HCEC 1CT (cell line): ENCODE measurements at regions not wholly inside any gene's neighbourhood (a gene's known extent, or its start where the extent isn't known, plus 50 kb on each side); places are given as distances from the start of the nearest gene placed in this dataset.
"Not testable (repeated sequence)": the region's sequence is repeated elsewhere in the genome, so short reads cannot be mapped to it uniquely, and the experiment has no call there.

ENCODE experiments used
- DNase-seq: peaks from one replicate; pipeline ENCODE4 v3.0.0-alpha.2; 2017

DNA sequence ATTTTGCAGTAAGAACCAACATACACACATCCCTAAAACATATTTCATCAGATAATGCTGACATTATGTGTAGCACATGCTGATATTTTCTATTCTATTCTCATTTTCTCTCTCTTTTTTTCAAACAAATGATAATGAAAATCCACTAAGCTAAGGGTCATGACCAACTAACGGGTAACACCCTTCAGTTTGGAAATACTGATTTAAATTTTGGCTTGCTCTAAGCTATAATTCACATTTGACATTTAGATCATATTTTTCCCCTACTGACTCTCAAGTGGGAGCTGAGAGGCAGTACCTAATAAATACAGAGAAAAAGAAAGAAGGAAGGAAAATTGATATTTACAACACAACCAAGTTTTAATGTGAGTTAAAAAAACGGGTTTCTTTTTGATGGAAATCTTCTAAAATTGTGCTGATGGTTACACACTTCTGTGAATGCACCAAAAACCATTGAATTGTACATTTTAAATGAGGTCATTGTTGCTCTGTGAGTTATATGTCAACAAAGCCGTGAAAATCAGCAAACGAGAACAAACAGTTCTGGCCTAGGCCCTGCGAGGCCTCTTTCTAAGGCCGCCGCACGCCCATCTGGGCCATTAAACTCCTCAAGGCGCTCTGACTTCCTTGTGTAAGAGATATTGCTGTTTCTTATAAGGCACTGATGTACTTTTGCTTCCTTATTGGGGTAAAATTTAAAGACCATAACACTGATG lies 124.2 kb downstream of the GALR1 start:
- DNase-seq, result no peak

DNA sequence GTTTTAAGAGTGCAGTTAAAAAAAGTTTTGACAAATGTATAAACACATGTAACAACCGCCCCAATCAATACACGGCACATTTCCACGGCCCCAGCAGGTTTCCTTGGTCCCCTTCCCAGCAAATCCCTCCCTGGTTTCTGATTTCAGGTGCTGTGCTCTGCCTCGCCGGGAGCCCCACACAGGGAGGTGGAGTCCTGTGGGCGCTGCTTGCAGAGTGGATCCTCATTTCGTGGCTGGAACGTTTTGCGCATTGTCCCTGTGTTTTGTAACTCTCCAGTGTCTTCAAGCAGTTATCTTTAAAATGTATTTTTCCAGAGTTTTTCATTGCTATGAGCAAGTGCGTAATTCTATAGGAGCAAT lies 124.8 kb downstream of the GALR1 start:
- DNase-seq, result no peak

DNA sequence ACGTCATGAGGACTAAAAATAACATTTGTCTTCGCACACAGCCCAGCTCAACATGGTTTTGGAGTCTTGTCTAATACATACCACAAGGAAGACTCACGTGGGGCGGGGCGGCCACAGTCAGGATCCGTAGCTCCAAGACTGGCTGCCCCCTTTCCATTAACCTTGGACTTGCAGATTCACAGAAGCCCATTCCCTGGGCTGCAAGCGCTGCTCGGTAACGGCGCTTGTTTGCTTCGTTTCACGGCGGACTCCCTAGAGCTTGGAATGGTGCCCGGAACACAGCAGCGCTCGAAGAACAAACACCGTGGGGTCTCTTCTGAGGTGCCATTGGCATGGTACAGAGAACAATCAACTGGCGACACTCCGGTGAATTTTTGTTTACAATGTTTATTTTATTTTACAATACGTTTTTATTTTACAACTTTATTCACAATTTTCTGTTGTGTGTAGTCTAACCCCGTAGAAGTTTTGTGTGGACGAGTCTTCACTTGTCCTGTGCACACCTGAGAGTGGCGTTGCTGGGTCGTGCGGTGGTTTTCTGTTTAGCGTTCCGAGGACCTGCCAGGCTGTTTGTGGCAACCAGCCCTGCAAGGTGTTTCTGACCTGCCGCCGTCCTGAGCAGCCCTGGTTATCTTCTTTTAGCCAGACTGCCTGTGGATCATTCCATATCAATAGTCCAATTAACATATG lies 126.5 kb downstream of the GALR1 start:
- no peak for DNase-seq

DNA sequence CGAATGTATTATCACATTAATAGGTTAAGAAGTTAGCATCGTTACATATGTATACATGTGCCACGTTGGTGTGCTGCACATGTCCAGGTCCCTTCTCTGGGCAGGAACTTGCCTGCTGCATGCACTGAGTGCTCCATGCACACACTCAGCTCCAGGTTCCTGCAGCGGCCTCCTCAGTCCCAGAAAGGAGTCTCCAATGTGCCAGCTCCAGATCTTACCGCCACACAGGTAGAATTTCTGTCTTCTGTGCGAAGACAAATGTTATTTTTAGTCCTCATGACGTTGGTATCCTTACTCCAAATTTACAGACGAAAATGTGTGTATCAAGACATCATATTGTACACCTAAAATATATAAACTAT lies 127.1 kb downstream of the GALR1 start:
- no peak for DNase-seq

DNA sequence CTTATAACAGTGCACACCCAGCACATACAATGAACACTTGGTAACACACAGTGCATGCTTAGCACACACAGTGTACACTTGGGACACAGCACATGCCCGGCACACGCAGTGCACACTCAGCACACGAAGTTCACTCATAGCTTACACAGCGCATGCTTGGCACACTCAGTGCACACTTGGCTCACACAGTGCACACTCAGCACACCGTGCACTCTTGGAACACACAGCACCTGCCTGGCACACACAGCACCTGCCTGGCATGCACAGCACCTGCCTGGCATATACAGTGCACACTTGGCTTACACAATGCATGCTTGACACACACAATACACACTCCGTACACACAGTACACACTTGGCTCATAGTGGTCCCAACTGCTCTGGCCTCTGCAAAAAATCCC lies 128.2 kb downstream of the GALR1 start:
- no peak for DNase-seq

DNA sequence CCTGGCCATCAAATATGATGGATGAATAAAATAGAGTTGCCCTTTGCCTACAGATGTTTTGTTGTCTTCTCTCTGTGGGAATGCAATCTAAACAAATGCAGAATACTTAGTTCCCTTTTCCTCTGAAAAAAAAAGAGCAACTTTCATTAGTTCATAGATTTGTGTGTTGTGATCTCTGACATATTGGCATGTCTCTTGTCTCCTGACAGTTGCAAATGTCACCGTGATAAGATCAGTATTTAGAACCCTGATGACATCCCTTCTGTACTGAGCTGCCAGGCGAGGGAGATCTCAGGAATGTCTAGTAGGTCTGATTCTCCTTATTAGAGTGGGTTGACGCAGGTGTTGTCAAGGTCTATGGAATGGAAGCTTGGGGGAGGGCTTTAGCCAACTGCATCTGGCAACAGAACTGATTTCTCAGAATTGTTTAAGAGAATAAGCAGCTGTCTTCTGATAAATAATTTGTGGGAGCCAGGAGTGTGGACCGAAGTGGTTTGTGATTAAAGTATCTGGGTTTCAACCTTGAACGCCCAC lies 130.4 kb downstream of the GALR1 start:
- DNase-seq, result no peak

DNA sequence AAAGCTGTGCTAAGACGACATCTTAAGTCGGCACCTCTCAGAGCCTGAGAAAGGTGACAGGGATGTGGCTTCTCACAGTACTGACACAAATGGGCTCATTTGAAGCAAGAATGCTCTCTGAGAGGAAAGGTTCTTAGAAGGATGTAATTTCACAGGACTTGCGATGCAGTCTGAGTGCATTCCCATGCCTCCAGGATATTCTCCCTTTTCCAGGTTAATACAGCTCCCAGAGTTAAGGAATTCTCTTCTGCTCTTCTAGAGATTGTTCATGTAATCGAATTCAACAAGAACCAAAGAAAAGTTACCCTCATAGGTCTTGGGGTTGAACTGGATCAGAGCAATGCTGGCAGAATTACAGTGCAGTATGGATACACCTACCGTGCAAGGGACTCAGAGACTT lies 131.0 kb downstream of the GALR1 start:
- DNase-seq, result no peak

DNA sequence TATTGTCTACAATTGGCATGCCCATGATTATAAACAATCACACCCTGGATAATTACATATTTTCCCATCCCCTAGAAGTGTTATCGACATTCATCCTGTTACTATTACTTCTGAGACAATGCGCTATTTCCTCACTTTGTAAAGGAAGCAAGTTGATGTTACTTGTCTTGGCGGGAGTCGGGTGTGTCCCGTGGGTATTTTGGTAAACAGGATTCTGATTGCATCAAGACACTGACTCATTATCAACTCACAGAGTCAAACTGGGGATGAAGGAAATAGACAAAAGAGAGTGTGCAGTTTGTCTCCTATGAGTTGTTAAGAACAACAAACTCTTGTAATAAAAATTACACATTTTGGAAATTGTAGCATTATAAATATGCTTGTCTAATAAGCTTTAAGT lies 142.7 kb downstream of the GALR1 start:
- DNase-seq, result no peak

DNA sequence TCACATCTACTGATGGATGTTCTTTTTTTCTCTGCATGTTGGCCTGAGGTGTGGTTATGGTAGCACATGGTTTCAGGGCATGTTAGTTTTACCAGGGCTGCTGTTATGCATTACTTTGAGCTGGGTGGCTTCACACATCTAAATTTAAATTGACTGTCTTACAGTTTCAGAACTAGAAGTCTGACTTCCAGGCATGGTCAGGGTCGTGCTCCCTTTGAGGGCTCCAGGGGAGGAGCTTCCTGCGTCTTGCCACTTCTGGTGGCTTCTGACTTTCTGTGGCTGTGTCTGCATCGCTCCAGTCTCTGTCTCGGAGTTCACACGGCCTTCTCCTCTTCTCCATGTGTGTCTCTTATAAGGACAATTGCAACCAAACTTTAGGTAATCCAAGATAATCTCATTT lies 143.9 kb downstream of the GALR1 start:
- DNase-seq, result no peak

DNA sequence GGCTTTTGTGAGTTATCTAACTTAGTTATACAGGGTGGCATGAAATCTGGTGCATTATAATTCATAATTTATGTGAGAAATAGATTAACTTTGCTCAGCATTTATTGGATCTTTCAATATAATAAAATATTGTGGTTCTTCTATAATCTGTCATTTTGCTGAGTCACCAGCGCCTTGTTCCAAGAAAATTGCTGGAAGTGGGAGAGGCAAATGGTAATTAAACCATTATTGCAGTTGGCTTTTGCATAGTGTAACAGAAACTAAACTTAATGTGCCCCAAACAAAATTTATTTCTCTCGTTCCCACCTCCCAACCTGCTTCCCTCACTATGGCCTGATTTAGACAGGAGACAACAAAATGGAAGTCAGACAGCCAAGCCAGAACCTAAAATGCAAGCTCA lies 146.3 kb downstream of the GALR1 start:
- DNase-seq, result no peak

DNA sequence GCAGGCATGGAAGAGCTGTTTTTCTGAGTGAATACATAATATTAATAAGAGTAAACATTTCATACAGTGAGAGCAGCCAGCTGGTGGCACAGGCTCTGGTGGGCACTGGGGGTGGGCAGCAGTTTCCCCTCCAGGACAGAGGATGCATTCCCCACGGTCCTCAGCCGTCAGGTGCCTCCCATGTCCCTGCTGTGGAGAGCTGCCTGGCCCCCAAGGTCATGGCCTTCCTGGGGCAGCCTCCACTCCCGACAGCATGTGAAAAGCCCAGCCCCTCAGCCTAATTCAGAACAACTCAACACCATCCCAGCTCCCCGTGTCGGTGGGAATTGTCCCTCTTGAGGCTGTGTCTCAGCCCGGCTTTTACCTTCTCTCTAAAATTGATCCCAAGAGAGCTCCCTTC lies 147.4 kb downstream of the GALR1 start:
- no peak for DNase-seq

DNA sequence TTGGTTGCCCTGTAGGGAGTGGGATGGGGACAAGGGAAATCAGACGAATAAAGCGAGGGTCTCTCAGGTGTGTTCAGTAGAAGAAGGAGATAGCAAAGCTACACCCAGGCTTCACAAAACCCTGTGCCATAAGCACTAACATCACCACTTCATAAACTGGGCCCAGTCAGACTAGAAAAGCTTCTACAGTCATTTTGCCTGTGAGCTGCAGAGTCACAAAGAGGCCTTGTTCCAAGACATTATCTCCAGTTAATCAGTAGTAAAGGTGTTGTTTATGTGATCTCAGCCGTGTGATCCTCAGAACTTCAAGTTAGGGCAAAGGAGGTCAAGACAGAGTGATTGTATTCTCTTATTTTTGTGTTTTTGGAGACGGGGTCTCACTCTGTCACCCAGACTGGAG lies 148.0 kb downstream of the GALR1 start:
- no peak for DNase-seq

DNA sequence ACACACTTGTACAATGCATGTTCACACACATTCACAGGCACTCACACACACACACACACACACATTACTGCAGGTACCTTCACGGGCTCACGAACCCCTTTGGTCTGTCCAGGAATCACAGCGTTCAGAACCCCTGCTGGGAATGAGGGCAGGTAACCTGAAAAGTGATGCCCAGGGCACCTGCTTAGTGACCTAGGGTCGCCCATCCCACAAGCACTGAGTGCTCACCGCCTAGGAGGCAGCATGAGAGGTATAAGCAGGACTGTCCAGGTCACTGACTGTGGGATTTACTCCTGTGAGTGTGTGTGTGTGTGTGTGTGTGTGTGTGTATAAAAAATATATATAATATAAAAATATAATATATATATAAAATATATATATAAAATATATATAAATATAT lies 150.9 kb downstream of the GALR1 start:
- no peak for DNase-seq

DNA sequence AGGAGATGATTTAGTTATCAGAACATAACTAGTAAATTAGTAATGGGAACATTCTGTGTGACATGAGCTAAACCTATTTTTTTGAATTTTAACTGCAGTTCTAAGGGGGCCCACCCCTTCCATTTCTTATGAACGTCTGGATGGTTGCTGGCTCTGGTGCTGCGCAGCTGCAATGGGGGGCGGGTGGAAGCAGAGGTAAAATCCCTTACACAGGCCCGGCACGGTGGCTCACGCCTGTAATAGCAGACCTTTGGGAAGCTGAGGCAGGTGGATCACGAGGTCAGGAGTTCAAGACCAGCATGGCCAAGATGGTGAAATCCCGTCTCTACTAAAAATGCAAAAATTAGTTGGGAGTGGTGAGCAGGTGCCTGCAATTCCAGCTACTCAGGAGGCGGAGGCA lies 151.5 kb downstream of the GALR1 start:
- no peak for DNase-seq

DNA sequence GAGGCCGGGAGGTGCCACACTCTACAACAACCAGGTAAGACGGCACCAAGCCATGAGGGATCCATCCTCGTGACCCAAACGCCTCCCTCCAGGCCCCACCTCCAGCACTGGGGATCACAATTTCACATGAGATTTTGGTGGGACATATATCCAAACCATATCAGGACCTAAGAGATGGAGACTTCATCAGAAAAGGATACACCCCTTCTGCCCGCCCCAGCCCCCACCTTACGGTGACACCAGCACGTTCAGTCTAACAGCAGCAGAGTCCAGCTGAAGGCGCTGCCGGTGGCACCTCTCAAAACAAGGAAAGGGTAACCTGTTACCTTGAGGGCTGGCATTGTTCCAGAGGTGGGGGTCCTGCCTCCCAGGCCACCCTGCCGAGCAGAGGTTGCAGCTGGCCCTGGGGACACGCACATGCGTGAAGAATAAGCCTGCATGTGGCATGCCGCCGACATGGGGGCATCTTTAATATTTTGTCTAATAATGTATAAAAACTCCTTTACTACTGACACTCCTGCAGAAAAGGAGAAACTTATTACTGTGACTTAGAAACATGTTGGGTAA lies 154.4 kb downstream of the GALR1 start:
- no peak for DNase-seq

DNA sequence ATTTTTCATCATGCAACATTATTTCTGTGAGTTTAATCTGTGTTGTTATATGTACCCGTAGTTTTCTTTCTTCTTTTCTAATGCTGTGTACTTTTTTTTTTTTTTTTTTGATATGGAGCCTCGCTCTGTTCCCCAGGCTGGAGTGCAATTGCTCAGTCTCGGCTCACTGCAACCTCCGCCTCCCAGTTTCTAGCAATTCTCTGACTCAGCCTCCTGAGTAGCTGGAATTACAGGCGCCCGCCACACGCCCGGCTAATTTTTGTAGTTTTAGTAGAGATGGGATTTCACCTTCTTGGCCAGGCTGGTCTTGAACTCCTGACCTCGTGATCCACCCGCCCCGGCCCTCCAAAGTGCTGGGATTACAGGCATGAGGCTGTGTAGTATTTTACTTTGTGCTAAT lies 155.4 kb downstream of the GALR1 start:
- no peak for DNase-seq

DNA sequence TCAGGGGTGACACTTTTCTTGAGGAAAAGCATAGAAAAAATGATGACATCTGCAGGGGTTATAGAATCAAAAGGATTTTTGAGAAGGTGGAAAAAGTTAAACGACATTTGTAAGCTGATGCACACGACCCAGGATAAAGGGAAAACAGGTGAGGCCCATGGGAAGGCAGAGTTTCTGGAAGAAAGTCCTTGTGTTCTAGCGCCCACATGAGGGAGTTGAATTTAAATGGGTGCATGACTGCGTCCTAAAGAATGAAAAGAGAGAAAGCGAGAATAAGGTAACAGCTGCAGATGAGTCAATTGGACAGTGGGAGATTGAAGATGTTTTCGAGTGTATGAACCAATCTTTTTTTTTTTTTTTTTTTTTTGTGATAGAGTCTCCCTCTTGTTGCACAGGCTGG lies 158.1 kb downstream of the GALR1 start:
- DNase-seq, result no peak

DNA sequence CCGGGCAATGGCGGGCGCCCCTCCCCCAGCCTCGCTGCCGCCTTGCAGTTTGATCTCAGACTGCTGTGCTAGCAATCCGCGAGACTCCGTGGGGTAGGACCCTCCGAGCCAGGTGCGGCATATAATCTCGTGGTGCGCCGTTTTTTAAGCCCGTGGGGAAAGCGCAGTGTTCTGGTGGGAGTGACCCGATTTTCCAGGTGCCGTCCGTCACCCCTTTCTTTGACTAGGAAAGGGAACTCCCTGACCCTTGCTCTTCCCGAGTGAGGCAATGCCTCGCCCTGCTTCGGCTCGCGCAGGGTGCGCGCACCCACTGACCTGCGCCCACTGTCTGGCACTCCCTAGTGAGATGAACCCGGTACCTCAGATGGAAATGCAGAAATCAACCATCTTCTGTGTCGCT lies 171.9 kb downstream of the GALR1 start:
- not testable (repeated sequence) for DNase-seq

DNA sequence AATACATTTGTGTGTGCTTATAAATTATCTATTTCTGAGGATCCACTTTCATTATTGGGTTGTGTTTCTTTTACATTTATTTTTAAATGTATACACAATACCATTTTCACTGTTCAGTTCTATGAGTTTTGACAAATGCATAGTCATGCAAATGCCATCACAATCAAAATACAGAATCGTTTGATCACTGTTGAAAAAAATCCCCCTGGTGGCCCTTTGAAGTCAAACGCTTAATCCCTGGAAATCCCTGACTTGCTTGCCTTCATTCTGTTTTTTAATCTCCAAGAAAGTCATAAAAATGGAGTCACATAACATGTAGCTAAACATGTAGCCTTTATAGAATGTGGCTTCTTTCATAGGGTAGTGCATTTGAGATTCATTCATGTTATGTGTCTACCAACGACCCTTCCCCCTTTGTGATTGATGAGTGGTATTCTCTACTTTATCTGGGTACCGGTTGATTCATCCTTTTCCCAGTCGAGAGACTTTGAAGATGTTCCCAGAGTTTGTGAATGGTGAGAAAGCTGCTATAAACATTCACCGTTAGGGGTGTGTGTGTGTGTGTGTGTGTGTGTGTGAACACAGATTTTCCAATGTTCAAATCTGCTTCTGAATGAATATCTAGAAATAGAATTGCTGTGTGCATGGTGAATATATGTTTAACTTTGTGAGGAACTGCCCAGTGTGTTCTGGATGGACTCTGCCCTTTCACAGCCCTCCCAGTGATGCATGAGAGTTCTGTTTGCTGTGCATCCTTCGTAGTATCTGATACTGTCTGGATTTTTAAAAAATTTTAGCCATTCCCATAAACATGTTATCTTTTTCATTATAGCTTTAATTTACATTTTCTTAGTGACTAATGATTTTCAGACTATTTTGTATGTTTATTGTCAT lies 173.6 kb downstream of the GALR1 start:
- no peak for DNase-seq

DNA sequence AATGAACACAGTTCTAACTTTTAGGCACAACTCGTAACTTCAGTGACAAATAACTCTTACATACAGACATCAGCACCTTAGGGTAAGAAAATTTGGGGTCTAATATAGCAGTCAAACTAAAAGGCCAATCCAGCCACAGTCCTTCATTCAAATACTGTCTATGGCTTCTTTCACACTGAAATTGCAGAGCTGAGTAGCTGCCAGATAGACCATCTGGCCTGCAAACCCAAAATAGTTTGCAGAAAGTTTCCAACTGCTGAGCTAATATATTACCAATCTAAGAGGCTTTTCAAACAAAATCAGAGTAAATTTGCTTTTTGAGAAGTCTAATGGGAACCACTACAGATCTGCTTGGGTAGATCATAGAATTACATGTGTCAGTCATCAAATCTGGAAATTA lies 183.4 kb downstream of the GALR1 start:
- DNase-seq, result no peak

DNA sequence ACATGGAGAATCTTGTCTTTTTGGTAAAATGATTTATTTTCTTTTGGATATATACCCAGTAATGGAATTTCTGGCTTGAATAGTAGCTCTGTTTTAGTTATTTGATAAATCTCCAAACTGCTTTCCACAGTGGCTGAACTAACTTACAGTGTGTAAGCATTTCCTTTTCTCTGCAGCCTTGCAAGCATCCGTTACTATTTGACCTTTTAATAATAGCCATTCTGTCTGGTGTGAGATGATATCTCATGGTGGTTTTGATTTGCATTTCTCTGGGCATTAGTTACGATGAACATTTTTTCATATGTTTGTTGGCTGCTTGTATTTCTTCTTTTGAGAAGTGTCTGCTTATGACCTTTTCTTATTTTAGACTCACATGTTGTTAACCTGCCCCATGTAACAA lies 190.2 kb downstream of the GALR1 start:
- no peak for DNase-seq

DNA sequence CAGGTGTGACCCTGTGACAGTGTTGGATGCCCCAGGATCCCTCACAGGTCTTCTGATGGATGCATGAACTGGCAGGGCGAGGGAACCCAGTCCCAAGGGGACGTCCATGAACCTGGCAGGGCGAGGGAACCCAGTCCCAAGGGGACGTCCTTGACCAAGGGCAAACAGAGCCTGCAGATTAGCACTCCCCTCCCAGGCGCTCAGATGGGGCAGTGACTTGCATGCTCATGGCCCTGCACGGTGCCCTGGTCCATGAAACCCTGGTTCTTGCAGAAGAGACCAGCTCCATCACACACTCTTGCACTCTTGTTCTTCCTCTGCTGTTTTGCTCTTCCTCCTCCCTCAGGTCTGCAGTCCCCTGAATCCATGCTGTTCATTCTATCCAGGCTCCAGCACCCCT lies 192.7 kb downstream of the GALR1 start:
- no peak for DNase-seq

DNA sequence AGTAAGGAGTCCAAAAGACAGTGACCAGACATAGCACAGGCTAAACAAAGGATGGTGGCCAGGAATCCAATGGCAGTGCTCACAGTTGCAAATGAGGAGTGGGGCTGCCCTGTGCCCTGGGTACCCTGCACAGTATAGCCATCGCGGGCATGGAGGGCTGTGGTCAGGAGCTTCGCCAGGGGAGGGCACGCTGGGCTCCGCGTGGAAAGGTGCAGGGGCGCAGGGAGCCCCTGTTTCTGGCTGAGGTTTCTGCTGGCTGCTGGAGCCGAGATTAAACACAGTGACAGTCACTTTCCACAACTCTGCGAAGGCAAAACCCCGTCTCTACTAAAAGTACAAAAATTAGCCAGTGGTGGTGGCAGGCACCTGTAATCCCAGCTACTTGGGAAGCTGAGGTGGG lies 194.7 kb downstream of the GALR1 start:
- DNase-seq, result no peak

DNA sequence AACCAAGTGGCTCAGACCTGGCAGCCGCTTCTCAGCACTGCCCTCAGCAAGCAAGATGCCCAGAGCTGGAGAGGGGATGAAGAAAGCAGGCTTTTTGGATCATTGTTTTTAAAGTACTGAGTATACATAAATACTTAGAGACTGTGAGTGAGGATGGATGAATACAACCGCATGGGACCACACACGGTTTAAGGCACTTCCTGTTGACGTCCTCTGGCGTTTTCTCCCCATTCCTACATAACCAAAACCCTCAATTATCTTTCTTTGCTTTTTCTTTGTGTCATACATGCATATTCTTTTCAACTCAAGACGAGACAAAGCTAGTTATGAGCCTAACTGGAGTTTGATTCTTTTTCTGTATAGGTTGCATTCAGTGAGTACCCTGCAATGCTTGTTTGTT lies 198.4 kb downstream of the GALR1 start:
- no peak for DNase-seq
